ENCODE measurements at regions not wholly inside any gene's neighbourhood (a gene's known extent, or its start where the extent isn't known, plus 50 kb on each side); places are given as distances from the start of the nearest gene placed in this dataset.
A peak's percentile ranks its signal among the peaks of the same experiment; 100 is the strongest.
"Not testable (repeated sequence)": the region's sequence is repeated elsewhere in the genome, so short reads cannot be mapped to it uniquely, and the experiment has no call there.

DNA sequence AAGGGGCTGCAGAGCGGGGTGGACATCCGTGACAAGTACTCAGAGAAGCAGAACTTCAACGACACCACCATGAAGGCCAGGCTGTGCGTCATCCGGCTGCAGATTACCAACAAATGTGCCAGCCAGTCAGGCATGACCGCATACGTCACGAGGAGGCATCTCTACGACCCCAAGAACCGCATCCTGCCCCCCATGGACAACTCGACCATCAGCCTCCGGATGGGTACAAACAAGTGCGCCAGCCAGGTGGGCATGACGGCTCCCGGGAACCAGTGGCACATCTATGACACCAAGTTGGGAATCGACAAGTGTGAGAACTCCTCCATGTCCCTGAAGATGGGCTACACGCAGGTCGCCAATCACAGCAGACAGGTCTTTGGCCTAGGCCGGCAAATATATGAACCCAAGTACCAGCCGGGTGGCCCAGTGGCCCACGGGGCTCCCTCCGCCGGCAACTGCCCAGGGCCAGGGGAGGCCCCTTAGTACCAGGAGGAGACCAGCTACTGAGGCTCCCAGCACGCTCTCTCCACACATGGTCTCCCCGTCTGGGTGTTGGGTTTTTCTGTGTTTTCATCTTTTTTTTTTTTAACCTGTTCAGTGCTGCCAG is 133.4 kb upstream of the TEKT4 start:
- DNase-seq = not testable (repeated sequence)

DNA sequence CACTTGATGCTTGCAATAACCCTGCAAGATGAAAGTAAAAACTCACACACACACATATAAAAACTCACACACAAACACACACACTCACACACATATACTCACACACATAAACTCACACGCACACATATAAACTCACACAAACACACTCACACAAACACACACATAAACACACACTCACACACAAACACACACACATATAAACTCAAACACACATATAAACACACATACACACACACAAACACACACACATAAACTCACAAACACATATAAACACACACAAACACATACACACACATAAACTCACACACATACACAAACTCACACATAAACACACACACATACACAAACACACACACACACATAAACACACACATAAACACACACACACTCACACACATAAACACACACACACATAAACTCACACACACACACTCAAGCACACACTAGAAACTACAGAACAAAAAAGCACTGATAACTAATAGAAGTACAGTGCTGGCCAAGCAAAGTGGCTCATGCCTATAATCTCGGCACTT is 117.7 kb upstream of the TEKT4 start:
- DNase-seq = no peak

DNA sequence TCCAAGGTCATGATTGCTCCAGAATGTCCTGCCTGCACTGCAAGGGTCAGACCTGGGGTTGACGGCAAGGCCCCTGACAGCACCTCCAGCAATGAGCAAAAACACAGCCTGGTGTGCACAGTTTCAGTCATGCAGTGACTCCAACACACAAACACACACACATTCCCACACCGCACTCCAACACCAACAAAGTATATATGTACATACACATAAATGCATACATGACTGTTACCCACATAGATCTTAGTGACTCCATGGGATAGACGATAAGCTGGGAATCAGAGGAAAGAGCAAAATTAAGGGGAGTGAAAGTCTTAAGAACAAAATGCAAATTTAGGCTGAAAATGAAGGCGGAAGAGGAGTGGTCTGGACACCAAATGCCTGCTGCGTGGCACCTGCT is 112.7 kb upstream of the TEKT4 start:
- DNase-seq = no peak

DNA sequence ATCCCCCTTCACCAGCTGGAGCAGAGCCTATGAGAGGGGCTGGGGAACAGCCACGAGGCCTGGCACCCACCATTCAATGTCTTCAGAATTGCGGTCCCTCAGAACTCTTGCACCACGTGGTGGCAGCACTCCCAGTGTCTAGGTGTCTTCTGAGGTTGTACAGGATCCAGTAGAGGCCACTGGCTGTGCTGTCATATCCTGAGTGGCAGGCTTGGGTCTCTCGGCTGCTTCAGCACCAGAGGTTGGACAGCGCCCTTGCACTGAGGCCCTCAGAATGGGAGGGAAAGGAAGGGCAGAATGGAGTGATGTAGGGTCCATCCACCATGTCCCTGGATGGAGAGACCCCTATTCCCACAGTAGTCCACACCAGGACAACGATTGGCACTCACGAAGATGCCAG is 112.0 kb upstream of the TEKT4 start:
- no peak for DNase-seq

DNA sequence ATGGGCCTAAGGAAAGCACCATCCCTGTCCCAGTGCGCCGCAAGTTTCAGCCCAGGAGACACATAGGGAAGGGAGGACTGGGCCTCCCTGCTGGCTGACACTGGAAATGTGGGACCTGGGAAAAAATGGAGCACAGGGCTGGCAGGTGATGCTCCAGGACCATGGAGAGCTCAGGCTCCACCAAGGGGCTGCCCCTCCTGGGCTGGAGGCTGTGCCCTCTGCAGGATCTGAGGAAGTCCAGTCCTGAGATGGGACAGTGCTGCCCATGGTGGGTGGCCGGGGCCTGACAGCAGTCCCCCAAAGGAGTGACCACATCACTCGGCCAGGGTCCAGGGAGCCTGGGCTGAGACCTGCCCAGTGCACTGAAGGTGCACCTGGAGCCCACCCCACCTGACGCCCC is 108.6 kb upstream of the TEKT4 start:
- DNase-seq = no peak

DNA sequence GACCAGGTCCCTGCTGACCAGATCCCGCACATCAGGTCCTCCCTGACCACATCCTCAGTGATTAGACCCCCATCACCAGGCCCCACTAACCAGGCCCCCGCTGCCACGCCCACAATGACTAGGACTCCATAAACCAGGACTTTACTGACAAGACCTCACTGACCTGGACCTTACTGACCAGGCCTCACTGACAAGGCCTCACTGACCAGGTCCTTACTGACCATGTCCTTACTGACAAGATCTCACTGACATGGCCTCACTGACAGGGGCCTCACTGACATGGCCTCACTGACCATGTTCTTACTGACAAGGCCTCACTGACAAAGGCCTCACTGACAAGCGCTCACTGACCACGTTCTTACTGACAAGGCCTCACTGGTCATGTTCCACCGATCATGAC is 107.9 kb upstream of the TEKT4 start:
- DNase-seq = no peak

DNA sequence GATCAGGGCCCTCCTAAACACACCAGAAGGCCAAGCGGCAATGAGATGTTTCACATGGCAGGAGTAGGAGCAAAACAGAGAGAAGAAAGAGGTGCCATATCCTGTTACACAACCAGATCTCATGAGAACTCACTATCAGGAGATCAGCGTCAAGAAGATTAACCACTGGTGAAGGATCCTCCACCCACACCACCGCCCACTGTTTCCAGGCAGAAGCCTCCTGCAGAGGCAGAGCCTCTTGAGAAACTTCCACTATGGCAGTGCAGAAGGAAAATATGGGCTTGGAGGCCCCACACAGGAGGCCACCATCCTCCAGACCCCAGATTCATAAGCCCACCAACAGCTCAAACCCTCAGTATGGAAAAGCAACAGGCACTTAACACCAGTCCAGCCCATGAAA is 106.9 kb upstream of the TEKT4 start:
- DNase-seq = not testable (repeated sequence)

DNA sequence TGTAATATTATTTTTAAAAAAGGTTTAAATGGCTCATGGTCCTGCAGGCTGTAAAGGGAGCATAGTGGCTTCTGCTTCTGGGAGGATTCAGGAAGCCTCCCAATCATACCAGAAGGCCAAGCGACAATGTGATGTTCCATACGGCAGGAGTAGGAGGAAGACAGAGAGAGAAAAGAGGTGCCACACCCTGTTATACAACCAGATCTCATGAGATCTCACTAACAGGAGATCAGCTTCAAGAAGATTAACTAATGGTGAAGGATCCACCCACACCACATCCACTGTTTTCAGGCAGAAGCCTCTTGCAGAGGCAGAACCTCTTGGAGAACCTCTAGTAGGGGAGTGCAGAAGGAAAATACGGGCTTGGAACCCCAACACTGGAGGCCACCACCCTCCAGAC is 103.9 kb upstream of the TEKT4 start:
- DNase-seq = no peak

DNA sequence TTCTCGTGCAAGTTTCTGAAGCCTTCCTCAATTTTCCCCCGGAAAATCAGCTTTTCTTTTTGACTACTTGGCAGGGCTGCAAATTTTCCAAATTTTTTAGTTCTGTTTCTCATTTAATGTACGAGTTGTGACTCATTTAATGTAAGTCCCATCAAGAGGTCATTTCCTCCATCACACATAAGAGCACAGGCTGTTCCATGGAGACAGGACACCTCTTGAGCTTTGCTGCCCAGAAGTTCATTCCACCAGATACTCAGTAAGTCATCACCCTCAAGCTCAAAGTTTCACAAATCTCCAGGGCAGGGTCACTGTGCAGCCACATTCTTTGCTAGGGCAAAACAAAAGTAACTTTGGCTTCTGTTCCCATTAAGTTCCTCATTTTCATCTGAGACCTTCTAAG is 101.5 kb upstream of the TEKT4 start:
- no peak for DNase-seq

DNA sequence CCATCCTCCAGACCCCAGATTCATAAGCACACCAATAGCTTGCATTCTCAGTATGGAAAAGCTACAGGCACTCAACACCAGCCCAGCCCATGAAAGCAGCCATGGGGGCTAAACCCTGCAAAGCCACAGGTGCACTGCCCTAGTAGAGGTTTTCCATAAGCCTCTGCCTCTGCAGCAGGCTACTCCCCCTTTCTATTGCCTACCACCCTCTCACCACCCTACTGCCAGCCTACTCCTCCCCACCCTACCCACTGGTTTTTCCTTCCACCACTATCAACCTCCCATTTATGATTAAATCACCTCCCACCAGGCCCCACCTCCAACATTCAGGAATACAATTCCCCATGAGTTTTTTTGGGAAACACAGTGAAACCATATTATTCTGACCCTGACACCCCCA is 96.4 kb upstream of the TEKT4 start:
- DNase-seq = no peak

DNA sequence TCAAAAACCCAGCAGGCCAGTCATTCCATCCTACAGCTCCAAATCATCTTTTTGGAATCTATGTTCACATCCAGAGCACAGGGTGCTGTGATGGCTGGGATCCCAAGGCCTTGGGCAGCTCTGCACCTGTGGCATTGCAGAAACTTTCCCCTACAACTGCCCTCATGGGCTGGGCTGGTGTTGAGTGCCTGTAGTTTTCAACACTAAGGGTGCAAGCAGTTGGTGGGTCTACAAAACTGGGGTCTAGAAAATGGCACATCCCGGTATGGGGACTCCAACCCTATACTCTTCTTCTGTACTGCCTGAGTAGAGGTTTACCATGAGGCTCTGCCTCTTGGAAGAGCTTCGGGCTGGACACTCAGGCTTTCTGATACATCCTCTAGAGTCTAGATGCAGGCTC is 95.2 kb upstream of the TEKT4 start:
- no peak for DNase-seq

DNA sequence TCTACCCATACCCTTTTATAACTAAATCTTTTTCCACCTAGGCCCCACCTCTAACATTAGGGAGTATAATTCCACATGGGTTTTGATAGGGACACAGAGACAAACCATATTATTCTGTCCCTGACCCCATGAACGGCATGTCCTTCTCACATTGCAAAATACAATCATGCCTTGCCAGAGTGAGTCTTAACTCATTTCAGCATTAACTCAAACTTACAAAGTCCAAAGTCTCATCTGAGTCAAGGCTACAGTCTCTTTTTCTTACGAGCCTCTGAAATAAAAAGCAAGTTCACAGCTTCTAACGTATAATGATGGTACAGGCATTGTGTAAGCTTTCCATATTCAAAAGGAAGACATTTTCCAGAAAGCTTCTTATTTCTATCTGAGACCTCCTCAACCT is 86.1 kb upstream of the TEKT4 start:
- not testable (repeated sequence) for DNase-seq

DNA sequence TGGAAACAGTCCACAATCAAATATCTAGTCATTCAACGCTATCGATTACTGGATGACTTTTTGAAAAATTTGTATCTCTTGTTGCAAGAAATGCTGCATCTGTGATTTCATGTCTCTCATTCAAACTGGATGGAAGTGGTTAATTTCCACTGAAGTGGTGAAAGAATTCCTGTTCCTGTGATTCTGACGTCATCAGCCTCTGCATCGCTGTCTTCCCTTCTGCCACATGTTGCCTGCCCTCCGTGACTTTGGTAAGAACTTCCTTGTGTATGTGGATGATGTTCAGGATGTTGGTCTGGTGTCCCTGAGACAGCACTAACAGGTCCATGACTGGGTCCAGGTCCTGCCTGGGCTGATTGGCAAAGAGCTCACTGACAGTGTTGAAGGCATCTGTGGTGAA is 84.8 kb upstream of the TEKT4 start:
- not testable (repeated sequence) for DNase-seq

DNA sequence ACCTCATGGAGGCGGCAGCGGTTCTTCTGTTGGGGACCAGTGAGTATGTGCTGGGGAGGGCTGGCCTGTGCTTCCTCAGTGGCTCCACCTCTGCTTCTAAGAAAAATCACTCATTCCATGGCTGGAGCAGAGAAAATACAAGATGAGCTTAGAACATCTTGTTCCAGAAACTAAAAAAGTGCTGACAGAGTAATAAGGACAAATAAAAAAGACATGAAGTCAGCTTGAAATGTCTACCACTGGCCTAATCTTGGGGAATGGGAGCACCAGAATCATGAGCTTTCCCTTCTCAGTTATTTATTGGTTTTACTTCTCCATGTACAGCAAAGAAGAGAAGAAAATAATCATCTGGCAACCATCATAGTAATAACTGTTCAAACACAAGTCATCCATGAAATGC is 81.1 kb upstream of the TEKT4 start:
- DNase-seq = not testable (repeated sequence)

DNA sequence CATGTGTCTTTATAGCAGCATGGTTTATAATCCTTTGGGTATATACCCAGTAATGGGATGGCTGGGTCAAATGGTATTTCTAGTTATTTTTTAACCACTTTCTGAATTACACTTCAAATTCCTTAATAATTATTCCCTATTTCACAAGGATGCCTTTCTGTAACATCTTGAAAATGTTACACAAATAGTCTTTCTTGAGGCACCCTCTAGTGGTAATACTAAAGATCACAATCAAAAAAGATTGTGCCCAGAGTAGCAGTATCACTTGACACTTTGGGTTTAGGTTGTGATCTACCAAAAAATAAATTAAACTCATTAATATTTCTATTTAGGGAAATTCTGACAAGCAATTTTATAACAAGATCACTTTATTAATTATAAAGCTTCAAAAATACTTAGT is 74.0 kb upstream of the TEKT4 start:
- DNase-seq = peak; percentile 29
